ENCODE measurements at regions not wholly inside any gene's neighbourhood (a gene's known extent, or its start where the extent isn't known, plus 50 kb on each side); places are given as distances from the start of the nearest gene placed in this dataset.

- intact Hi-C loops (cut with DNase I), result loop anchor here in 1 of 10 donors (5.0 kb wide), 1 partner anchor 35 kb away; no protein-coding TSS in a partner anchor
- no peak for TF ChIP-seq CTCF (IDR thresholded peaks at IDR 0.05)
- Histone ChIP-seq H3K4me1 (peaks cover 0 to 18% (median 4%) of the 10 kb centered on the region in 9 donors), H3K27me3 (no peaks in the 10 kb centered on the region), H3K36me3 (no peaks in the 10 kb centered on the region), H3K4me3 (no peak overlapping the region), H3K9me3 (peaks cover 0 to 16% (median 0%) of the 10 kb centered on the region in 11 donors), H3K27ac (no peak overlapping the region)
- WGBS, 2 donors, result 88 to 92% methylated on average over 2 of the region's 2 CpGs
- no peak for DNase-seq
- ATAC-seq, result no peak
Observed at GRCh38 chr5:115352571-115352970, 56.1 kb upstream of the CCDC112 start.

GRCh38 chr5:115351356-115352195, 55.1 kb upstream of the CCDC112 start:
- H3K4me3 ChIP-seq, result no peak overlapping the region
- TF ChIP-seq CTCF (IDR thresholded peaks at IDR 0.05), result no peak
- no peaks in the 10 kb centered on the region for H3K27me3 ChIP-seq
- peaks cover 0 to 16% (median 0%) of the 10 kb centered on the region in 11 donors for H3K9me3 ChIP-seq
- H3K36me3 ChIP-seq, result no peaks in the 10 kb centered on the region
- intact Hi-C loops (cut with DNase I), result loop anchor here in 1 of 10 donors (5.0 kb wide), 1 partner anchor 34 kb away; no protein-coding TSS in a partner anchor
- H3K27ac ChIP-seq, result no peak overlapping the region
- ATAC-seq (no peak), DNase-seq (no peak)
- peaks cover 0 to 18% (median 4%) of the 10 kb centered on the region in 9 donors for H3K4me1 ChIP-seq

- DNase-seq, result no peak
- 81 to 86% methylated on average over 3 of the region's 3 CpGs for WGBS, 2 donors
- ATAC-seq, result no peak
- H3K9me3 ChIP-seq, result peaks cover 0 to 16% (median 0%) of the 10 kb centered on the region in 11 donors
- no peaks in the 10 kb centered on the region for H3K36me3 ChIP-seq
- no peaks in the 10 kb centered on the region for H3K27me3 ChIP-seq
- TF ChIP-seq CTCF (IDR thresholded peaks at IDR 0.05), result no peak
- no peak overlapping the region for H3K27ac ChIP-seq
- no peak overlapping the region for H3K4me3 ChIP-seq
- intact Hi-C loops (cut with DNase I), result loop anchor here in 1 of 10 donors (5.0 kb wide), 1 partner anchor 34 kb away; no protein-coding TSS in a partner anchor
- H3K4me1 ChIP-seq, result peaks cover 0 to 18% (median 4%) of the 10 kb centered on the region in 9 donors
Observed at GRCh38 chr5:115350894-115351293, 54.4 kb upstream of the CCDC112 start.

- H3K9me3 ChIP-seq, result peaks cover 0 to 10% (median 0%) of the 10 kb centered on the region in 11 donors
- H3K4me1 ChIP-seq, result peaks cover 0 to 18% (median 4%) of the 10 kb centered on the region in 9 donors
- 60 to 62% methylated on average over 5 of the region's 5 CpGs for WGBS, 2 donors
- peak overlapping the region in 2 of 10 donors; percentile 19 to 42 for H3K27ac ChIP-seq
- H3K4me3 ChIP-seq, result no peak overlapping the region
- no peak for TF ChIP-seq CTCF (IDR thresholded peaks at IDR 0.05)
- H3K27me3 ChIP-seq, result no peaks in the 10 kb centered on the region
- intact Hi-C loops (cut with DNase I), result no loop called here
- no peaks in the 10 kb centered on the region for H3K36me3 ChIP-seq
- no peak for DNase-seq
- ATAC-seq, result peak in 5 of 8 donors; percentile 45 to 81 (median 58)
Observed at GRCh38 chr5:115349001-115349817, 52.8 kb upstream of the CCDC112 start.
